CD8-positive, alpha-beta memory T cell (primary cell): ENCODE measurements at regions not wholly inside any gene's neighbourhood (a gene's known extent, or its start where the extent isn't known, plus 50 kb on each side); places are given as distances from the start of the nearest gene placed in this dataset.
"Not testable (repeated sequence)": the region's sequence is repeated elsewhere in the genome, so short reads cannot be mapped to it uniquely, and the experiment has no call there.

Experiments
- CTCF ChIA-PET: fragments of 350-600 bp; sonication (Branson Sonifier 250); formaldehyde crosslinking; loops from one replicate; lab custom pipeline; 2021; ENCODE audit warnings: antibody characterized with exemption; lab: Charles Lee
- POLR2A ChIA-PET: fragments of 350-600 bp; sonication (Branson Sonifier 250); formaldehyde crosslinking; loops from one replicate; lab custom pipeline; 2021; ENCODE audit warnings: antibody characterized with exemption; lab: Charles Lee
- DNase-seq, 5 donors: peaks; one replicate each; pipeline versions ENCODE4 v3.0.0 to v3.0.0-alpha.2; 2020 to 2022; ENCODE audit warnings: mixed read lengths in 1 of 5
- H3K27ac ChIP-seq: one replicate; pipeline ENCODE4 v1.7.0; 2013; ENCODE audit warnings: low read depth, mild to moderate bottlenecking, low read length, moderate library complexity
- H3K27me3 ChIP-seq: 2 replicates; pipeline ENCODE4 v1.7.0; 2013; ENCODE audit warnings: low read length, mild to moderate bottlenecking; ENCODE audit not compliant: insufficient read depth, poor library complexity, severe bottlenecking
- H3K36me3 ChIP-seq: 2 replicates; pipeline ENCODE4 v1.7.0; 2013; ENCODE audit warnings: mild to moderate bottlenecking, low read length, moderate library complexity; ENCODE audit not compliant: insufficient read depth
- H3K4me1 ChIP-seq: 2 replicates; pipeline ENCODE4 v1.7.0; 2013; ENCODE audit warnings: mild to moderate bottlenecking, low read length, moderate library complexity; ENCODE audit not compliant: insufficient read depth
- H3K4me3 ChIP-seq: 2 replicates; pipeline ENCODE4 v1.7.0; 2013; ENCODE audit warnings: mild to moderate bottlenecking, low read length
- H3K9me3 ChIP-seq: 2 replicates; pipeline ENCODE4 v1.7.0; 2013; ENCODE audit warnings: mild to moderate bottlenecking, low read length
- H3K27ac Mint-ChIP-seq, 8 donors: one replicate each; pipeline ENCODE4 v1.8.0; 2020 to 2021; ENCODE audit warnings: mixed read lengths in 8 of 8, mild to moderate bottlenecking in 6 of 8, inconsistent platforms in 3 of 8, moderate library complexity in 3 of 8
- H3K27me3 Mint-ChIP-seq, 2 donors: one replicate each; pipeline ENCODE4 v1.8.0; 2020 to 2021; ENCODE audit warnings: mixed read lengths in 2 of 2, mild to moderate bottlenecking in 1 of 2, moderate library complexity in 1 of 2
- H3K36me3 Mint-ChIP-seq, 3 donors: one replicate each; pipeline ENCODE4 v1.8.0; 2020 to 2021; ENCODE audit warnings: mixed read lengths in 3 of 3, inconsistent platforms in 1 of 3, mild to moderate bottlenecking in 1 of 3
- H3K4me1 Mint-ChIP-seq, 3 donors: one replicate each; pipeline ENCODE4 v1.8.0; 2020 to 2021; ENCODE audit warnings: mixed read lengths in 3 of 3, inconsistent platforms in 1 of 3, mild to moderate bottlenecking in 1 of 3
- H3K4me3 Mint-ChIP-seq, 7 donors: one replicate each; pipeline ENCODE4 v1.8.0; 2020 to 2021; ENCODE audit warnings: mixed read lengths in 7 of 7, mild to moderate bottlenecking in 6 of 7, moderate library complexity in 4 of 7, inconsistent platforms in 2 of 7
- H3K9me3 Mint-ChIP-seq, 5 donors: one replicate each; pipeline ENCODE4 v1.8.0; 2020 to 2022; ENCODE audit warnings: mixed read lengths in 5 of 5, mild to moderate bottlenecking in 3 of 5, moderate library complexity in 2 of 5, inconsistent platforms in 1 of 5

DNA sequence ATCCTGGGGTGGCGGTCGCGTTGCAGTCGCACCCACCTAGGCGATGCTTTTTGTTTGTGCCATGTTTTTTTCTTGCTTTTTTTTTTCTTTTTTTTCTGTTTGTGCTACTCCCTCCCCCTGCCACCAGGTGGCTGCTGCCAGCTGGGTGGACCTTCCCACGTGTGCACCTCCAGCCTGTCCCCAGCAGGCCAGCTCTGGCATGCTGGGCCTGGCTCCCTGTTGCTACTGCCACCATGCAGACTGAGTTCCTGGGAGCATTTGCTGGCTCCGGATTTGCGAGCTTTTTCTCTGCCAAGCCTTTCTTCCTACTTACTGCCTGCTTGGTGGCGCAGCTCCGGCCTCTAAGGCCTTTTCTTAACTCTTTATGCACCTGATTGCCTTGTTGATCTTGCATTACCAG is 161.2 kb upstream of the WDFY3 start:
- Mint-ChIP-seq H3K27me3 (no peaks in the 10 kb centered on the region), H3K27ac (no peak overlapping the region), H3K9me3 (peaks cover 0 to 23% (median 7%) of the 10 kb centered on the region in 5 donors), H3K36me3 (no peaks in the 10 kb centered on the region), H3K4me3 (no peak overlapping the region), H3K4me1 (no peaks in the 10 kb centered on the region)
- Histone ChIP-seq H3K27ac (no peak overlapping the region), H3K9me3 (no peaks in the 10 kb centered on the region), H3K36me3 (no peaks in the 10 kb centered on the region), H3K27me3 (no peaks in the 10 kb centered on the region), H3K4me1 (no peaks in the 10 kb centered on the region), H3K4me3 (no peak overlapping the region)
- POLR2A ChIA-PET = no interaction called here
- DNase-seq = no peak
- CTCF ChIA-PET = no interaction called here

DNA sequence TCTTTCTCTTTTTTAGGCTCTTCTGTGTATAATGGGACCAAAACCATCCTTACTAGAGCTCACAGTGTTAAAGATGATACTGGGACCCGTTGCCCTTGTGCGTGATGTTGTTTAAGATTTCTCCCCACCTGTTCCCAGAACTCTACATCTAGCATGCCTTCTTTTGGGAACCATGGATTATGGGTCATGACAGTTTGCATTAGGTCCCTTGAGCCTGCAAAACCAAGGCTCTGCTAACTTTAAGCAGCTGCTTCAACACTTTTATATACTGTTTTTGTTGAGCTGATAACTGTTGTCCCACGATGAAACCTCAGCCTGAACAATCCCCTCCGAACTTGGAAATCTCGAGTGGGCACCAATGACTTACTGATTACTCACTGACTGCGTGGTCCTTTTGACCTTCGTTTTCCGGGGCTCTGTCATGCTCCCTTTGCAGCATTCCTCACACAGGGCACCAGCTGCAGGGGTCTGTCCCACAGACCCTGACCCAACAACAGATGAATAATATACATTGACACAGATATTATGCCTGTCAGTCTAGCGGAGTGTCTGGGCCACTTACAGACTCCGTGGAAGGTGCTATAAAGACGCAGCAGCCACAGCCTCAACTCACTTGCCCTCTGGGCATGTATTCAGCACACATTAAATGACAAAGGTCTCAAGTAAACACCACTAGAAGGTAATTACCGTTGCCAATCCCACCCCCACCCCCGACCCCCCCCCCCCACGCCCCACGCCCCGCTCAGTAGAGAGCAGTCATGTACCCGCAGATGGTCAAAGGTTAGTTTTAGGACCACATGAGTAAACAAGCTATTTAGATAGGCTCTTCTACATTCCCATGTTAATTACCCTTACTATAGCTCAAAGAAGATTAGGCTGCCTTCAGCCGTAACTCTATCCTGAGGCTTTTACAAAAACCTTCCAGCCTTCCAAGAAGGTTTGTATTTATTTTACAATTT is 162.0 kb upstream of the WDFY3 start:
- H3K27ac Mint-ChIP-seq = no peak overlapping the region
- Histone ChIP-seq H3K27ac (no peak overlapping the region), H3K36me3 (no peaks in the 10 kb centered on the region), H3K9me3 (no peaks in the 10 kb centered on the region), H3K4me1 (no peaks in the 10 kb centered on the region), H3K27me3 (no peaks in the 10 kb centered on the region), H3K4me3 (no peak overlapping the region)
- no peaks in the 10 kb centered on the region for H3K27me3 Mint-ChIP-seq
- CTCF ChIA-PET = no interaction called here
- DNase-seq = no peak
- no peaks in the 10 kb centered on the region for H3K4me1 Mint-ChIP-seq
- POLR2A ChIA-PET = no interaction called here
- H3K9me3 Mint-ChIP-seq = peaks cover 0 to 23% (median 13%) of the 10 kb centered on the region in 5 donors
- H3K4me3 Mint-ChIP-seq = no peak overlapping the region
- no peaks in the 10 kb centered on the region for H3K36me3 Mint-ChIP-seq

DNA sequence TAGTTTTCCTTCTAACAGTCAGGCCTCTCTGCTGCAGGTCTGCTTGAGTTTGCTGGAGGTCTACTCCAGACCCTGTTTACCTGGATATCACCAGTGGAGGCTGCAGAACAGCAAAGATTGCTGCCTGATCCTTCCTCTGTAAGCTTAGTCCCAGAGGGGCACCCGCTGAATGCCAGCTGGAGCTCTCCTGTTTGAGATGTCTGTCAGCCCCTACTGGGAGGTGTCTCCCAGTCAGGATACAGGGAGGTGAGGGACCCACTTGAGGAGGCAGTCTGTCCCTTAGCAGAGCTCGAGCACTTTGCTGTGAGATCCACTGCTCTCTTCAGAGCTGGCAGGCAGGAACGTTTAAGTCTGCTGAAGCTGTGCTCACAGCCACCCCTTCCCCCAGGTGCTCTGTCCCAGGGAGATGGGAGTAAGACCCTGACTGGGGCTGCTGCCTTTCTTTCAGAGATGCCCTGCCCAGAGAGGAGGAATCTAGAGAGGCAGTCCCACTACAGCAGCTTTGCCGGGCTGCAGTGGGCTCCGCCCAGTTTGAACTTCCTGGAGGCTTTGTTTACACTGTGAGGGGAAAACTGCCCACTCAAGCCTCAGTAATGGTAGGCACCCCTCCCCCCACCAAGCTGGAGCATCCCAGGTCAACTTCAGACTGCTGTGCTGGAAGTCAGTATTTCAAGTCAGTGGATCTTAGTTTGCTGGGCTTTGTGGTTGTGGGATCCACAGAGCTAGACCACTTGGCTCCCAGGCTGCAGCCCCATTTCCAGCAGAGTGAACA is 163.1 kb upstream of the WDFY3 start:
- POLR2A ChIA-PET, DNase-seq: not testable (repeated sequence)

DNA sequence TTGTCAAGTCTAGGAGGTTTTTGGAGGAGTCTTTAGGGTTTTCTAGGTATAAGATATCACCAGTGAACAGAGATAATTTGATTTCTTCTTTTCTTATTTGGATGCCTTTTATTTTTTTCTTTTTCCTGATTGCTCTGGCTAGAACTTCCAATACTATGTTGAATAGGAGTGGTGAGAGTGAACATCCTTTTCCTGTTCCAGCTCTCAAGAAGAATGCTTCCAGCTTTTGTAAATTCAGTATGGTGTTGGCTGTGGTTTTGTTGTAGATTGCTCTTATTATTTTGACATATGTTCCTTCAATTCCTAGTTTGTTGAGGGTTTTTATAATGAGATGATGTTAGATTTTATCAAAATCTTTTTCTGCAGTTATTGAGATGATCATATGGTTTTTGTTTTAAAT is 165.6 kb upstream of the WDFY3 start:
- Mint-ChIP-seq H3K27ac (no peak overlapping the region), H3K36me3 (no peaks in the 10 kb centered on the region), H3K27me3 (no peaks in the 10 kb centered on the region), H3K4me1 (no peaks in the 10 kb centered on the region), H3K4me3 (no peak overlapping the region), H3K9me3 (peaks cover 0 to 15% (median 13%) of the 10 kb centered on the region in 5 donors)
- no peak for DNase-seq
- Histone ChIP-seq H3K27ac (no peak overlapping the region), H3K4me3 (no peak overlapping the region), H3K4me1 (no peaks in the 10 kb centered on the region), H3K36me3 (no peaks in the 10 kb centered on the region), H3K27me3 (no peaks in the 10 kb centered on the region), H3K9me3 (no peaks in the 10 kb centered on the region)
- CTCF ChIA-PET = no interaction called here
- POLR2A ChIA-PET = no interaction called here

More for the DNA sequence above, 163.1 kb upstream of the WDFY3 start:
- H3K27me3 ChIP-seq, H3K4me3 ChIP-seq, H3K27ac Mint-ChIP-seq, CTCF ChIA-PET, H3K4me1 ChIP-seq, H3K27me3 Mint-ChIP-seq, H3K27ac ChIP-seq, H3K9me3 ChIP-seq, H3K36me3 ChIP-seq, H3K4me3 Mint-ChIP-seq, H3K4me1 Mint-ChIP-seq, H3K36me3 Mint-ChIP-seq: not testable (repeated sequence)
- H3K9me3 Mint-ChIP-seq = peaks cover 0 to 23% (median 13%) of the 10 kb centered on the region in 5 donors

DNA sequence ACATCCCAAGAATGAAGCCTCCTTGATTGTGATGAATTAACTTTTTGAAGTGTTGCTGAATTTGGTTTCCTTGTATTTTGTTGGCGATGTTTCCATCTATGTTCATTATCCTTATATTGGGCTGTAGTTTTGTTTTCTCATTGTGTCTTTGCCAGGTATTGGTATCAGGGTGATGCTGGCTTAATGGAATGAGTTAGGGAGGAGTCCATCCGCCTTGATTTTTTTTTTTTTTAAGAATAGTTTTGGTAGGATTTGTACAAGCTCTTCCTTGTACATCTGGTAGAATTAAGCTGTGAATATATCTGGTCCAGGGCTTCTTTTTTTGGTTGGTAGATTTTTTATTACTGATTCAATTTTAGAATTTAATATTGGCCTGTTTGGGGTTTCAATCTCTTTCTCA is 166.1 kb upstream of the WDFY3 start:
- H3K9me3 Mint-ChIP-seq = peaks cover 0 to 14% (median 13%) of the 10 kb centered on the region in 5 donors
- H3K27me3 Mint-ChIP-seq = no peaks in the 10 kb centered on the region
- CTCF ChIA-PET = no interaction called here
- no peak for DNase-seq
- no peaks in the 10 kb centered on the region for H3K4me1 Mint-ChIP-seq
- H3K36me3 Mint-ChIP-seq = no peaks in the 10 kb centered on the region
- no peak overlapping the region for H3K27ac ChIP-seq
- no peak overlapping the region for H3K4me3 ChIP-seq
- no peak overlapping the region for H3K27ac Mint-ChIP-seq
- no peak overlapping the region for H3K4me3 Mint-ChIP-seq
- H3K27me3 ChIP-seq = no peaks in the 10 kb centered on the region
- POLR2A ChIA-PET = no interaction called here
- no peaks in the 10 kb centered on the region for H3K9me3 ChIP-seq
- no peaks in the 10 kb centered on the region for H3K36me3 ChIP-seq
- no peaks in the 10 kb centered on the region for H3K4me1 ChIP-seq

DNA sequence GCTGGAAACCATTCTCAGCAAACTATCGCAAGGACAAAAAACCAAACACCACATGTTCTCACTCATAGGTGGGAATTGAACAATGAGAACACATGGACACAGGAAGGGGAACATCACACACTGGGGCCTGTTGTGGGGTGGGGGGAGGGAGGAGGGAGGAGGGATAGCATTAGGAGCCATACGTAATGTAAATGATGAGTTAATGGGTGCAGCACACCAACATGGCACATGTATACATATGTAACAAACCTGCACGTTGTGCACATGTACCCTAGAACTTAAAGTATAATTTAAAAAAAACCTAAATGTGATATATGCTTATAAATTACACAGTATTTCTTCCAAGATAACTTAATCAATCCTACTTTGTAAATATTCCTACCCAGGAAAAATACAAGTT is 173.3 kb upstream of the WDFY3 start:
- CTCF ChIA-PET, H3K4me1 Mint-ChIP-seq: not testable (repeated sequence)

DNA sequence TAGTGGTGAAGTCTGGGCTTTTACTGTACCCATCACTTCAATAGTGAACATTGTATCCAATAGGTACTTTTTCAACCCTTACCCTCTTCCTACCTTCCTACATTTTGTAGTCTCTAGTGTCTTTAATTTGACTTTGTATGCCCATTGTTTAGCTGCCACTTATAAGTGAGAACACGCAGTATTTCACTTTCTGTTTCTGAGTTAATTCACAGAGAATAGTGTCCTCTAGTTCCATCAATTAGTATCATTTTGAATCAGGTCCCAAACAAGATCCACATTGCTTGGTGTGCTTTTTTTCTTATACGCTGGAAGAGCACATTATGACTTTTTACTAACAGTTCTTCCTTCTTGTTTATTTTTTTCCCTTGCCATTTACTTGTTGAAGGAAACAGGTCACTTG is 176.0 kb upstream of the WDFY3 start:
- Mint-ChIP-seq H3K27ac (no peak overlapping the region), H3K27me3 (no peaks in the 10 kb centered on the region), H3K9me3 (peaks cover 0 to 3% (median 2%) of the 10 kb centered on the region in 5 donors), H3K4me3 (no peak overlapping the region), H3K36me3 (no peaks in the 10 kb centered on the region), H3K4me1 (no peaks in the 10 kb centered on the region)
- no peaks in the 10 kb centered on the region for H3K9me3 ChIP-seq
- H3K36me3 ChIP-seq = no peaks in the 10 kb centered on the region
- ChIA-PET CTCF (no interaction called here), POLR2A (no interaction called here)
- H3K27me3 ChIP-seq = no peaks in the 10 kb centered on the region
- no peak overlapping the region for H3K4me3 ChIP-seq
- DNase-seq = no peak
- no peaks in the 10 kb centered on the region for H3K4me1 ChIP-seq
- no peak overlapping the region for H3K27ac ChIP-seq

More for the DNA sequence above, 173.3 kb upstream of the WDFY3 start:
- H3K9me3 Mint-ChIP-seq, H3K27me3 ChIP-seq, H3K27me3 Mint-ChIP-seq, H3K9me3 ChIP-seq, H3K4me3 Mint-ChIP-seq, H3K27ac Mint-ChIP-seq, H3K36me3 ChIP-seq, H3K4me1 ChIP-seq, DNase-seq, H3K4me3 ChIP-seq, H3K27ac ChIP-seq, POLR2A ChIA-PET, H3K36me3 Mint-ChIP-seq: not testable (repeated sequence)

DNA sequence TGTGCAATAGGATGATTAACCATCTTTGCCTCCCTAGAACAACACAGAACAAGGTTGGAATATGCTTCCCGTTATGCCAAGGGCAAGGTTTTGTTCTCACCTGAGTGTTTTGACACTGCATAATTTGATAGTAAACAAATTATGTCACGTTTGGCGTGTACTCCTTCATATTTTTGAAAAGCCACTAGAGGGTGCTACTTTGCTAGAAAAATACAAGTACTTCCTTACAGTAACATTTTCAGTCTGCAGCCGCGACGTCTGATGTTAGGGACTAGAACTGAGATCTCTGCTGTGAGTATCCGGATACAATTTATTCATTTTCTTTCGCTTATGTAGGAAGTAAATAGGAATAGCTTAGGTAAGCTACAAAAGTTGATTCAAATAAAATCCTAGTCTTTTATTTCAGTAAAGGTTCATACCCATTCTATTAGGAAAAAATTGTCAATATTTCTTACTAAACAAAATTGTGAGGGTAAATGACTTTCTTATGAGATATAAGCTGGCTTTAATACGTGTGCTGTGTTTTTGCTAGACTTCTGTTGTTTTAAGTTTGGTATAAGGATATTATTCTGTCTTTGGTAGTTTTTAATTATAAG is 181.1 kb upstream of the WDFY3 start:
- Histone ChIP-seq H3K27ac (no peak overlapping the region), H3K27me3 (no peaks in the 10 kb centered on the region), H3K4me3 (no peak overlapping the region), H3K4me1 (no peaks in the 10 kb centered on the region), H3K36me3 (no peaks in the 10 kb centered on the region), H3K9me3 (no peaks in the 10 kb centered on the region)
- CTCF ChIA-PET = no interaction called here
- no peak overlapping the region for H3K27ac Mint-ChIP-seq
- H3K4me1 Mint-ChIP-seq = no peaks in the 10 kb centered on the region
- no peak overlapping the region for H3K4me3 Mint-ChIP-seq
- peaks cover 0 to 2% (median 0%) of the 10 kb centered on the region in 5 donors for H3K9me3 Mint-ChIP-seq
- no peak for DNase-seq
- H3K27me3 Mint-ChIP-seq = no peaks in the 10 kb centered on the region
- no peaks in the 10 kb centered on the region for H3K36me3 Mint-ChIP-seq
- POLR2A ChIA-PET = no interaction called here
